NAMALWA (cell line): ENCODE measurements at regions not wholly inside any gene's neighbourhood (a gene's known extent, or its start where the extent isn't known, plus 50 kb on each side); places are given as distances from the start of the nearest gene placed in this dataset.

Experiments
- DNase-seq: peaks from one replicate; pipeline ENCODE4 v3.0.0-alpha.2; 2015; ENCODE audit warnings: low spot score

DNA sequence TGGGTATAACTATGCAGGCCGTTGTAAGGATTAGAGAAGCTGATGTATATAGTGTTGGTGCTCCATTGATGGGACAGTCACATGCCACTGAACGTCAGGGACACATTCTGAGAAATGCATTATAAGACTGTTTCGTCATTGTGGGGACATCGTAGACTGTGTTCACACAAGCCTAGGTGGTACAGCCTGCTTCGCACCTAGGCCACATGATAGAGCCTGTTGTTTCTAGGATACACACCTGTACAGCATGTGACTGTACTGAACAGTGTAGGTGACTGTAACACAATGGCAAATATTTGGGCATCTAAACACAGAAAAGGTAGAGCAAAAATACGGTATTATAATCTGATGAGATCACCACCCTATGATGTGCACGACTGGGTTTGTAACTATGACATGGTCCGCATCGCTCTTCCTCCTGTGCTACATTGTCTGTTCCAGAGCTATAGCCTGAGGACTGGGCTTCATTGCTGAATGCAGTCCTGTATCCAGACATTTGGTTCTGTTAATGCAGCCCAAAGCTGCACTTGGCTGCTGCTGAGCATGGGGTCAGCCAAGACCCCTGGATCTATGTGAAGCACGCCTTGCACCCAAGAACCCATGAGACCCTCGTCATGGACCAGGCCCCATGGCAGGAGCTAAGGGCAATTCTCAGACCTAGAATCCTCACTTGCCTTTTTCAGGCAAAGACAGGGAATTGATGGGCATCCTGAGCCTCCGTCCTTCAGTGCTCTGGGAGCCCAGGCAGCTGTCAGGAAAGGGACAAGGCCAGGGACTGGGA, 51.1 kb upstream of the THY1 start:
- no peak for DNase-seq

DNA sequence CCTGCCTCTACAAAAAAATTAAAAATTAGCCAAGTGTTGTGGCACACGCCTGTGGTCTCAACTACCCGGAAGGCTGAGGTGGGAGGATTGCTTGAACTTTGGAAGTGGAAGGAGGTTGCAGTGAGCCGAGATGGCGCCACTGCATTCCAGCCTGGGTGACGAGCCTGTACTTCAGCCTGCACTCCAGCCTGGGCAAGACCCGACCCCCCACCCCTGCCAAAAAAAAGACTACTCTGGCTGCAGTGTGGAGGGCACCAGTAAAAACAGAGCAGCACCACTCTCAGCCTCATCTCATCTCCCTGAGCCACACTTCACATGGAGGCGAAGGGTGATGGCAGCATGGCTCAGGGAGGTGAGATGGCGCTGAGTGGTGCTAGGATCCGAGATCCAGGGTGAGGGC, 50.3 kb upstream of the THY1 start:
- no peak for DNase-seq

DNA sequence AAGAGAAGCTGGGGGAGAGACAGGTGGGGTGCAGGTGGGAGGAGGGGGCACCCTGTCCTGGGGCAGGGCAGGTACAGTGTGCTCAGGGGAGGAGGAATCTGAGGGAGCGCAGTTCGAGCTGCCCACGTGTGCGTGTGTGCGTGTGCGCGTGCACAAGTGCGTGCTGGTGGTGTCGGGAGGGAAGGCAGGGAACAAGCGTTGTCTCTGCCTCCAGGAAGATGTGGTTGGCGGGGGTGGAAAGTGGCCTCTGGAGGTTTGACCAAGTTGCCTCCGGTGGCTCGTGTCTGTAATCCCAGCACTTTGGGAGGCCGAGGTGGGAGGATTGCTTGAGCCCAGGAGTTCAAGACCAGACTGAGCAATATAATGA, 49.9 kb upstream of the THY1 start:
- no peak for DNase-seq
